ENCODE measurements at regions not wholly inside any gene's neighbourhood (a gene's known extent, or its start where the extent isn't known, plus 50 kb on each side); places are given as distances from the start of the nearest gene placed in this dataset.

DNA sequence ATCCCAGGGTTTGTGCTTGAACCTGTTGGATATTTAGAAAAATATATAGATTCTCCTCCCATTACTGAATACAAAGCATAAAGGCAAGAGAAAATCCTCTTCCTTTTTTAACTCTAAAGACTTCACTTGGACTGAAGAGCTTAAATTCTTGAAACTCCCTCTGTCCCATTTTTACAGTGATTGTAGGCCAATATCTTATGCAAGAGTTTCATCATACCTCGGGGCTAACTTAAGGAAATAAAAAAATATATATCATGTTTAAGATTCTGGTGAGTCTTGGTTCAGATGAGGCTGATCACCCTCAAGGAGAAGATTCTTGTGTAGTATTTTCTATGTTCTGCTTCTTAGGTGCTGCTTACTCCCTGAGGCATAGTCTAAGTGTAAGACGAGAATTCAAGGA lies 1449.6 kb downstream of the C4orf33 start:
- no peak for DNase-seq

- DNase-seq = no peak
These were observed 1463.3 kb downstream of the C4orf33 start for GRCh38 chr4:130559268-130559667.

- no peak for DNase-seq
These were observed 1467.4 kb downstream of the C4orf33 start for GRCh38 chr4:130563185-130563888.

DNA sequence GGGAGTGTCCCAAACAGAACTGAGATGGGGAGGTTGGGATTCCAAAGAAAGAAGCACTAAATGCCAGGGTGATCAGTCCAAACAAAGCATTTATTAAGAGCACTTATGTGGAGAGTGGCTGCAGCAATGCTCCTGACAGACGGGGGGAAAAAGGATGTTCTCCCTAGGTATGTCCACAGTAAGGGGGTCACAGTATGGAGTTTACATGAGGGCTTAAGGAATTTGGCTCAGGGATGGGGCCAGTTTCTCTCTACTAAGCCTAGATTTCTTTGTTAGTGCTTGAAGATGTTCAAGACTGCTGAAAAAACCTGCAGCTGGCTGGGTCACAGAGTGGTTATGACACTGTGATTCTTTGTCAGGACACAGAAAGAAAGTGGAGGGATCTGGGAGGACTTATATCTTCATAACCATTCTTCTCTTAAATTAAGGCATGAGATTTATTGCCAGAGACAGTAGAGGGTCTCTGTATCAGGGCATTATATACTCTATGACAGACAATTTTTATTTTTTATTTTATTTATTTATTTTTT lies 1468.0 kb downstream of the C4orf33 start:
- no peak for DNase-seq

- no peak for DNase-seq
These were observed 1472.8 kb downstream of the C4orf33 start for GRCh38 chr4:130568746-130569145.

DNA sequence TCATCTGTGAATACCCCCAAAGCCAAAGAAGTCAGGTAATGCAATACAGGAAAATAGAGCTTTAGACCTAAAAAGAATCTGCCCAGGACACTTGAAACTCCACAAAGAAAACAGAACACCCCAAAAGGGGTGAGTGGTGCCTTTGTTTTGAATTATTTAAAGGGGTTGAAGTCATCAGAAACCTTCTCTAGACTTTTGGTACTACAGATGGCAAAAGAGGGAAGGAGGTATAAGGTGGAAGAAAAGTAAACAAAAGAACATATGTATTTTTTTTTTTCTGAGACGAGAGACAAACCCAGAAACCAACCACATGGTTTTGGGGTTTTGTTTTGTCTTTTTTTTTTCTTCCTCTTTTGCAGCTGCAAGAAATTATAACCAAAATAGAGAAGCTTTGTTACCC lies 1477.8 kb downstream of the C4orf33 start:
- DNase-seq = no peak

DNA sequence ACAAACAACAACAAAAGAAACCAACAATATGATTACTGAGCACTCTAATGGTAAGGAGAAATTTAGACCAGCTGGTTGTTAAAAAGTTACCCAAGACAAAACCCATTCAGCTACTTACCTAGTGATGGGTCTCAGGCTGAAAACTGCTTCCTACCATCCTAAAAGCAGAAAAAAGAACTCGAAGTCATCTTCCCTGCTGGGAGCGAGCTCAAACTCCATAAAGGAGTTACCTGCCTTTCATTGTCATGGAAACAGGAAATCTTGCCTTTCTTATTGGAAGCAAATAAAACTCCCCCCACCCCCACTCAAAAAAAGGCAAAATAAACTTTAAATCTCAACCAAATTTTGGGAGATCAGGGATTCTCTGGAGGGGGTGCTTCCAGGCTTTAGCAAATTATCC lies 1478.3 kb downstream of the C4orf33 start:
- no peak for DNase-seq

DNA sequence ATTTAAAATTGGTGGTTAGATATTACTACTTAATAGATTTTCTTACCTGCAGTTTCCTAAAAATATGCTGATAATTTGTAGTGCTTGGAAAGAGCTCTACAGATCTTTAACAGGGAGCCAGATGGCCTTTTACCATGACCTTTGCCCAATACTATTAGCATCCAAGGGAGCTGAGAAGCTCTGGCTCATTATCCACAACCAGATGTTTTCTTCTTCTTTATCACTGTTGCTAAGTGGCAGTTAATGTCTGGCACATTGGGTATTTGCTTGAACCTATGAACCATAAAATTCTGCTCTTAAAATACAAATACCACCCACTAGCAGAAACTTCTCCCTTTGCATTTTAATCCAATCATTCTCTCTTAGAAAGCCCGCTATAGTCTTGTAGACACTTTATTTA lies 1480.3 kb downstream of the C4orf33 start:
- no peak for DNase-seq

GRCh38 chr4:130591091-130591490 lies 1495.1 kb downstream of the C4orf33 start:
- DNase-seq = no peak

- DNase-seq = no peak
These were observed 1504.8 kb downstream of the C4orf33 start for GRCh38 chr4:130600706-130601105.

DNA sequence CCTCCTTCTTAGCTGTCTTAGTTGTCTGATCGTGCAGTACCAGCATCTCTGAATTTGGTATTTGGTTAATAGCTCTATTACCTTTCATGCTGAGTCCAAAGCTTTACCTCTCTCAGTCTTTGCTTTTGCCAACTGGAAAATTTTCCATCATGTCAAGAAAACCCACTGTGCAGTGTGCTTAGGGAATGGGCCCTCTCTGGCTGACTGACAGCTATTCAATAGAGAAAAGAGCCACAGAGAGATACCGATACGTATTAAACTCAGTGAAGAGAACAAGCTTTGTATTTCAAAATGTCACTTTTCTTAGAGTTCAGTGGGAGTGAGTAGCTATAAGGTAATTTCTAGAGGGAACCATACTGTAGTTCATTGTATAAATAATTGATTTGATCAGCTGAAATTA lies 1507.1 kb downstream of the C4orf33 start:
- DNase-seq = no peak

GRCh38 chr4:130608121-130608520 lies 1512.2 kb downstream of the C4orf33 start:
- DNase-seq = no peak

DNA sequence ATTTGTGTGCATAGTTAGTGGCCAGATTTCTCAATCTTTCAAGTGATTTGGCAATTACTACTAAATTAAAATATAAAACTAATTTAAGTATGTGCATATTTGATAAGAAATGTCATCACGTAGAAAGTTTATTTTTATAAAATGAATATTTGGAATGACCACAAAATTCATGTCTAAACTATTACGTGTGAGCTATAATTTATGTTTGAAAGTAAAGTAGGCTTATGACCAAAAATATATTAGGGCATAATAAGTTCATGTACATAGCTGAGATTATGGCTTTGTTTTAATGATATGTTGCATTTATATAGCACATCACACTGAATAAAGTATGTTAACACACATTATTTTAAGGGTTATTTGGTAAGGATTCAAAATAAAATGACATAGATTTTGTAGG lies 1532.6 kb downstream of the C4orf33 start:
- DNase-seq = no peak

DNA sequence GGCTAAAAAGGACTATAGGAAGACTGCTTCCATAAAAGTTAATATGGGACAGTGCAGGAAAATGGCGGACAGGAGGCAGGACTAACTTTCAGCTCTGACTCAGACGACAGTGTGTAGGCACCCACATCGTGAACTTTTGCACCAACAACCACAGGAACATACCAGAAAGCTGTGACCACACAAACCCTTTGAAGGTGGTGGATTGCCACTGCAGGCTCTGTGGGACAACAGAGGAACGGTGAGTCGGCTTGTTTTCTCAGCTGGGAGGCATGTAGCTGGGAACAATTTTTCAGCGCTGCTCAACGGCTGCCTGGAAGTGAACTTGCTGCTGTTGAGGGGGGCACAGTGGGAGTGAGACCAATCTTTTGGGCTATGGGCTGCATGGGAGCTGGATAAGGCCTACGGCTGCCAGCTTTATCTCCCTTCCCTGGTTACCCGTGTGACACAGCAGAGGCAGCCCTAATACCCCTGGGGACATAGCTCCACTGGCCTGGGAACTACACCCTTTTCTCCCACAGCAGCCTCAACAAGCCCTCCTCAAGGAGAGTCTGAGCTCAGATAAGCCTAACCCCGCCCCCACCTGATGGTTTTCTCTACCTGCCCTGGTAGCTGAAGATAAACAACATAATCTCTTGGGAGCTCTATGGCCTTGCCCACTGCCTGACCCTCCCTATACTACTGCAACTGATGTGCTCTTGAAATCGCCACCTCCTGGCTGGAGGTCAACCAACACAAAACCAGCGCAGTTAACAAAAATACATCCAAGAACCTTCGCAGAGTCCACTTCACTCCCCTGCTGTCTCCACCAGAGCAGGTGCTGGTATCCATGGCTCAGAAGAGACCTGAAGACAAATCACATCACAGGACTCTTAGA lies 1537.0 kb downstream of the C4orf33 start:
- DNase-seq = no peak

DNA sequence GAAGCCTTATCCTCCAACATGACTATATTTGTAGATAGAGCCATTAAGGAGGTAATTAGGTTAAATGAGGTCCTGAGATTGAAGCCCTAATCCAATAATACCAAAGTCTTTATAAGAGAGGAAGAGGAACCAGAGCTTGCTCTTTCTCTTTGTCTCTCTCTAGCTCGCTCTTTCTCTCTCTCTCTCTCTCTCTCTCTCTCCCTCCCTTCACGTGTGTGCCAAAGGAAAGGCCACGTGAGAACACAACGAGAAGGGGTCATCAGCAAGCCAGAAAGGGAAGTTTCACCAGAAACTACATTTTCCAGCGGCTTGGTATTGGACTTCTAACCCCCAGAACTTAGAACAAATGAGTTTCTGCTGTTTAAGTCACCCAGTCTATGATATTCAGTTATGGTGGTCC lies 1540.5 kb downstream of the C4orf33 start:
- no peak for DNase-seq

DNA sequence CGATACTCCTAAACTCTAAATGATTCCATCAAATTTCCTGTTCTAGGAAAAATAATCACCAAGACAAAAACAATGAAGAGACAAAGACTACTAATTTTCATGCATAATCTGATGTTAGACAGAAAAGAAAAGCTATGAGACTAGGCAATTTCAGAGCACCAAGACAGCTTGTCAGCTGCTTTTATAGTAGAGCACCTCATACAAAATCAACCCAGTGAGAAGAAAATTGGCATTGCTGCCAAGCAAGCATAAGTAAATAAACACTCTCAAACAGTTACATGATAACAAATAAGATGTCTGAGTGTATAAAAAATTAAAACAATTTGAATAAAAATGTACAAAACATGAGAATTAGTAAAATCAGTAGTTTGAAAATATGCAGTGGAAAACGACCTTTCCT lies 1544.6 kb downstream of the C4orf33 start:
- DNase-seq = no peak

DNA sequence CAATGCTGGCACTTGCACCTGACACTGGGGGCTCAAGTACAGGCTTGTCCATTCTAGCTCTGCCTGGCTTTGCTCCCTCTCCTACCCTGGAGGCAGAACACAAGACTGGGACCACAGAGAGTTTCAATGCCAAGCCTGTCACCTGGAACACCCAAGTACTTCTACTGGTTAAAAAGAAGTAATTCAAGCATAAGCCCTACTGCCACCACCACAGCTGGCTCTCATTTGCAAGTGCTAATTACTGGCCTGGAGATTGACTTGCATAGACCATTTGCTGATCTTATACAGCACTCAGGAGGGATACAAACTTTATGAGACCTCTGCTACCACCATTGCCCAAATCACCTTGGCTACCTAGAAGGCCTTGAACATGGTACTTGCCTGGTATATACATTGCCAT lies 1550.9 kb downstream of the C4orf33 start:
- no peak for DNase-seq

DNA sequence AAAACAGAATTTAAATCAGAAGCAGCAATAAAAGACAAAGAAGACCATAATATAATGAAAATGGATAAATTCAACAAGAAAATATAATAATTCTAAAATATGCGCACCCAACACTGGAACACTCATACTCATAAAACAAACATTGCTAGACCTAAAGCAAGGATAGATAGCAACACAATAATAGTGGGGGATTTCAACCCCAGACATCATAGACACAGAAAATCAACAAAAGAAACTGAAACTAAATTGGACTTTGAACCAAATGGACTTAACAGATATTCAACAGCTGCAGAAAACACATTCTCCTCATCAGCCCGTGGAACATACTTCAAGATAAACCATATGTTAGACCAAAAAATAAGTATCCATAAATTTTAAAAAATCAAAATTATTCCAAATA lies 1552.6 kb downstream of the C4orf33 start:
- no peak for DNase-seq

DNA sequence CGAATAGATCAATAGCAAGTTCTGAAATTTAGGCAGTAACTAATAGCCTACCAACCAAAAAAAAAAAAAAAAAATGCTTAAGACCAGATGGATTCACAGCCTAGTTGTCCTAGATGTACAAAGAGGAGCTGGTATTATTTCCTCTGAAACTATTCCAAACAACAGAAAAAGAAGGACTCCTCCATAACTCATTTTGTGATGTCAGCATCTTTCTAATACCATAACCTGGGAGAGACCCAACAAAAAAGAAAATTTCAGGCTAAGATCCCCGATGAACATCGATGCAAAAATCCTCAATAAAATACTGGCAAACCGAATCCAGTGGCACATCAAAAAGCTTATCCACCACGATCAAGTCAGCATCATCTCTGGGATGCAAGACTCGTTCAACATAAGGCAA lies 1557.9 kb downstream of the C4orf33 start:
- no peak for DNase-seq

DNA sequence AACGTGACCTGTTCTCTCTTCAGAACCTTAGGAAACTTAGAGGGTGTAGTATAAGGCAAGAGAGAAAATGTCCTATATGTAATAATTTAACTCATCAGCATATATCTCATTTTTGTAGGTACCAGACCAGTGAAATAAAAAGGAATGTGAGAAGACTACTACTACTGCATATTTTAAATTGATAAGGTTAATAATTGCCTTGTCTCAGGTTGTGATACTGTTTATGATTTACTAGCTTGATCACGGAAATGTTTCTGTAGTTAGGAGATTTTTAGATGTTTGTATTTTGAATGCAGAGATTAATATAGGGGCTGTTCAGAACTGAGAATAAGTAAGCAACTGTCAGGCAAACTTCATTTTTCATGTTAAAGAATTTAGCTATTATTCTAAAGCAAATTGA lies 1563.4 kb downstream of the C4orf33 start:
- no peak for DNase-seq

- no peak for DNase-seq
These were observed 1572.9 kb downstream of the C4orf33 start for GRCh38 chr4:130668859-130669258.

- DNase-seq = no peak
These were observed 1579.3 kb downstream of the C4orf33 start for GRCh38 chr4:130675266-130675665.

DNA sequence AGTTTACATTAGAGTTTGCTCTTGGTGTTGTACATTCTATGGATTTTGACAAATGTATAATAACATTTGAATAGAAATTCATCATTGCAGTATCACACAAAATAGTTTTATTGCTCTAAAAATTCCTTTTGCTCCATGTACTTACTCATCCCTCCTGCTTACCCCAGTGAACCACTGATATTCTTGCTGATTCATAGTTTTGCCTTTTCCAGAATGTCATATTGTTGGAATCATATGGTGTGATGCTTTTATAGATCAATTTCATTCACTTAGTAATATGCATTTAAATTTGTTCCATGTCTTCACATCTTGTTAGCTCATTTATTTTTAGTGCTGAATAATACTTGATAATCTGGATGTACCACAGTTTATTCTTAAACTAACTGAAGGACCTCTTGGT lies 1593.2 kb downstream of the C4orf33 start:
- DNase-seq = no peak

DNA sequence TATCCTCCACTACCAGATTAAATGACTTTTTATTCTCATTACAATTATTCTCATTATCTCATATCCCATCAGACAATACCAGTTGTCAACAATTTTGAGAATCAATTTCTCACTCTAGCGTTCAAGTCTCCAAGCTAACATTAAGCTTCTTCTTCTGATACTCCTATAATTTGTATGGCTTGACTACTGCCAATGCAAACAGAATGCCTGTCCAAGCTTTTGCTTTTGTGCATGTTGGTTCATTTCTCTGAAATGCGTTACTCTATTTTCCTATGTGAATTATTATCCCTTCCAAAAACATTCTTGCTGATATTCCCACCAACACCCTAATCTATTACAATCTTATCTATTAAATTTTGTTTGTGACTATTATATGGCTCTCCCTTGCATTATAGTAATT lies 1602.3 kb downstream of the C4orf33 start:
- no peak for DNase-seq
